Stimulated activated CD8-positive, alpha-beta memory T cell treated with anti-CD3 and anti-CD28 coated beads, Interleukin-12 subunit alpha, Interleukin-12 subunit beta, amount 100 ng/mL, for 4 hours (primary cell): ENCODE measurements at regions not wholly inside any gene's neighbourhood (a gene's known extent, or its start where the extent isn't known, plus 50 kb on each side); places are given as distances from the start of the nearest gene placed in this dataset.
"Not testable (repeated sequence)": the region's sequence is repeated elsewhere in the genome, so short reads cannot be mapped to it uniquely, and the experiment has no call there.

Experiments
- DNase-seq: peaks from one replicate; pipeline ENCODE4 v3.0.0-alpha.2; 2020; ENCODE audit warnings: low read depth

DNA sequence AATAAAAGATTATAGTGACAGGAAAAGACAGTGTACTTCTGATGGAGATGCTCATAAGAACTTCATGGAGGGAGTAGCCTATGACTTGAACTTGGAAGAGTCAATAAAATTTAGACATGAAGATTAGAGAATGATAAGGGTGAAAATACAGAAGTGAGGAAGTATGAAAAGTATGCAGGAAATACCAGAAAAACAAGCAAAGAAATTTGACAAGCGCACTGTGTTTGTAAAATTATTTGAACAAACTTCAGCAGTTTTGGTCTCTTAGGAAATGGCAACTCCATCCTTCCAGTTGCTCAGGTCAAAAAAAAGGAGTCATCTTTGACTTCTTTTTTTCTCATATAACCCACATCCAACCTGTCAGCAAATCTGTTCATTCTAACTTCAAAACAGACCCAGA is 864.0 kb upstream of the ZEB2 start:
- no peak for DNase-seq

GRCh38 chr2:145380436-145381017 is 860.6 kb upstream of the ZEB2 start:
- DNase-seq = no peak

DNA sequence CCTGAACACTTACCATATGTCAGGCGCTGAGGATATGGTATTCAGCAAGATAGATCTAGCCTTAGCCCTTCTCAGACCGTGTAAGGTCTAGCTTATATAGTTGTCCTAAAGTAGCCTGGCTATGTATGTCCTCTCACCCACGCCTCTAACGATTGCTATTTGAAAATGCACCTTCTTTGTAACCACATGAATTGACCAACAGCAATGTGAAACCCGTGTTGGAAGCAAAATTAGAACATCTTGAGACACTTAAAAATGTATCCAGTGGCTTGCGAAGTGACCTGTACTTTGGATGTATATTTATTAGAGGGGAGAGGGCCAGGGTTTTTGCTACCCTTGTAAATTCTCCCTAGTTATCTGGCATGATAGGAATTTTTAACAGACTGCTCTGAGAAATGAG is 860.0 kb upstream of the ZEB2 start:
- no peak for DNase-seq

- no peak for DNase-seq
Measured at GRCh38 chr2:145374165-145374564, 854.2 kb upstream of the ZEB2 start.

GRCh38 chr2:145367334-145367733 is 847.4 kb upstream of the ZEB2 start:
- DNase-seq = not testable (repeated sequence)

- DNase-seq = no peak
Measured at GRCh38 chr2:145366341-145366740, 846.4 kb upstream of the ZEB2 start.

DNA sequence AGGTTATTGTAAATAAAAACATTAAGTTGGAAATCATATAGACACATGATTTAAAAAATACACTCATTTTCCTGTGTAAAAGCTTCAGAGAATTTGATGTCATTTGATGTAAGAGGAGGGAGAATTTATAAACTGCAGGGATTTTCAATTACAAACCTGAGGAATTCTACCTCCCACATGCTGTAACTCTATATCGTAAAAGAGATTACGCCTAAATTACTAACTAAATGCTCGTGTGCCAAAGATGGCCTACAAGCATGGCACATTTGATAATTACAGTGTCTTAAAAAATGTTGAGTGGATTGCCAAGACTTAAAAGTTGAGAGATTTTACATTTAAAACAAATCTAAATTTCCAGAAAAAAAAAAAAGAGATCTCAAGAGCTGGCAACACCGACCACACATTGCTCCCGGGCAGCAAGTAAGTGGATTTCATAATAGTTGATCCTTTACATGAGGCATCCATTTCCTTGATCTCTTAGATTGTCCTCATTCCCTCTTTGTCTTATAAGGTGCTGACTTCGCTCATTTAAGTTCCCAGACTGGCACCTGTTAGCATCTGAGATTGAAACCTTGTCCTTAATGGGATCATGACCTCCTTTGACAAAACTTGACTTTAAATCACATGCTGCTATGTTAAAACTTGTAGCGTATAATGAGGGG is 840.3 kb upstream of the ZEB2 start:
- DNase-seq = no peak

- DNase-seq = no peak
Measured at GRCh38 chr2:145359561-145359960, 839.6 kb upstream of the ZEB2 start.

DNA sequence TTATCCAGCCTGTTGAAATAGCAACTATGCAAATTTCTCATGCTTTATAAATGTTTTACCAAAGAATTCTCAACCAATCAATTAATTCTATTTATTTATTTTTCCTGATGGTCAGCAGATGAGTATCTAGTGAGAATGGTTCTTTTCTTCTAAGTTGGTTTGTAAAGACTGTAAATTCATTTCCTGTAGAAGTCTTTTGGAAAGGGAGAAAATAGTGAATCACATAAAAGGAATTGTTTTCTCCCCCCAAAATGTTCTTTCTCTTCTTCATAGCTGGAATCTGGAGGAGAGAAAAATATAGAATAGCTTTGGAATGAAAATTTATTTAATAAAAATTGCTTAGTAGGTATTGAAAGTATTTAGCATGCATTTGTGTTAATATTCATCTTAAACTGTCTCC is 836.1 kb upstream of the ZEB2 start:
- no peak for DNase-seq

- no peak for DNase-seq
Measured at GRCh38 chr2:145352484-145352883, 832.6 kb upstream of the ZEB2 start.

DNA sequence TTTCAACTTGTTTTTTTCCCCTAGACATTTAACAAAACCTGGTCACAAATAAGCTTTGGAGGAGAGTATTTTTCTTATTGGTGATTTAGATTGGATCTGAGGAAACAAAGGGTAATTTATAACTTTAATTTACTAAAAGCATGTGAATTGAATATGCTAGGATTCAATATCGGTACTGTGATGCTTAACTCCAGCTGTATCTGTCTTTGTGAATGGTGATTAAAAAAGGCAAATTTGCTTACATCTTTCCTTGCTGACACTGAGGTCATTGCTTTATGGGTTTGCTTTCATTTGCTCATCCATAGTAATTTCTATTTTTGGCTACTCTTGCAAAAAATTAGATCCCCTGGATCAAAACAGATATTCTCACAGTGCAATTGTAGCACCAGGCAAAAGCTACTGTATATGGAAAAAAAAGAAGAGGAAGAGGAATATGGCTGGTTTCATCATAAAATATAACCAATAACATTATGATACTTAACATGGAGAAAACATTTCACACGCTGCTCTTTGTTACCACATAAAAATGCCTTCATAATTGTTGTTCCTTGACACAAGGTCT is 832.0 kb upstream of the ZEB2 start:
- DNase-seq = no peak

GRCh38 chr2:145350011-145350410 is 830.1 kb upstream of the ZEB2 start:
- no peak for DNase-seq

DNA sequence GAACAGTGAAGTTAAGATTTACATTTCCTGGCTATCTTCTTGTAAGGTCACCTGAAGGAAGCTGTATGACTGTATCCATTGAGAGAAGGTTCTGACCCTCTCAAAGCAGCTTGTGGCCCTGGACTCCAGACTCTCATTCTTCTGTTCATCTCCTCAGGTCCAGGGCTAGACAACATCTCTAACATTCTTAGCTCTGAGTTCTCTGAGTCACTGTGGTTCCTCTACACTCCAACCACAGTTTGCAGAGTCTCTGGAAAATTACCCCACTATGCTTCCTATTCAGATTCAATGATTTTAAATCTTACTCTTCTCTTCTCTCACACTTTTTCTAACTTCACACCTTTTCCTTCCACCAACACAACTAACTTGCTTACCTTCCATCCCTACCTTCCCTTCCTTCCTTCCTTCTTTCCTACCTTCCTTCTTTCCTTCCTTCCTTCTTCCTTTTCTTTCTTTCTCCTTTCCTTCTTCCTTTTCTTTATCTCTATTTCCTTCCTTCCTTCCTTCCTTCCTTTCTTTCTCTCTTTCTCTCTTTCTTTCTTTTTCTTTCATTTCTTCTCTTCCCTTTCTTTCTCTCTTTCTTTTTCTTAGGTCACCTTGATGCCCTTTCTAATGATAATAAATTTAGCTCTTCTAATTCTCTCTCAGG is 824.3 kb upstream of the ZEB2 start:
- no peak for DNase-seq

- no peak for DNase-seq
Measured at GRCh38 chr2:145343287-145343686, 823.4 kb upstream of the ZEB2 start.

DNA sequence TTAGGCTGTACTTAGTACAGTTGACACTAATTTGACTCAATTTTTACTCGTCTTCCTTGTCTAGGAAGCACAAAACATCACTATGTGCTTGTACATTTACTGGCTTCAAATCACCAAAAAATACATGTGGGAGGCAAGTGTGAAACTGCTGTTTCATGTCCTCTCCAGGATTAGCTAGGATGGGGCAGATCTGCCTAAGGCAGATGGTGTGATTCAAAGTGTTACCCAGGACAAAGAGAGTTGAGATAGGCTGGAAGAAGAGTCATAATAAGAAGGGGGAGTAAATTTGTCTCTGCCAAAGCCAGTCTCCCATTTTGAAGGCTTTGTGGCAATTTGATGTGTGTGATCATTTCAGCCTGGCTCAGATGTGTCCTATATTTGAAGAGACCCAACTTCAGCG is 821.6 kb upstream of the ZEB2 start:
- DNase-seq = no peak

- DNase-seq = no peak
Measured at GRCh38 chr2:145339646-145340045, 819.7 kb upstream of the ZEB2 start.

GRCh38 chr2:145332210-145332898 is 812.4 kb upstream of the ZEB2 start:
- no peak for DNase-seq

GRCh38 chr2:145329971-145330370 is 810.1 kb upstream of the ZEB2 start:
- no peak for DNase-seq

DNA sequence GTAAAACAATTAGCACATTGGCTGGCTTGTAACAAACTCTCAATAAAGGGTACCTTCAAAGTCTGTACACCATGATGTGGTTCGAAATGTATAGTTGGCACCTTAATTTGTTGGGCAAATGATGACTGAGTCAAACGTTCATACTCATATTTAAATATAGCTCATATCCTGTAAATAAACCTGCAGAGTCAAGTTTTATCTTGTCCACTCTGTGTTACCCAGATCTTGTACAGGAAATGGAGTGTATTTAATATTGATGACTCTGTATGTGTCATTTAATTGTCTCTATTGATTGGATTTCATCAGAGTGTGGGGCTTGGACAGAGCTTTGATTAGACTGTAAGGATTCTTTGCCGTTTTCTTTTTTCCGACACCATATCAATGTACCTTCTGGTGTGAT is 805.6 kb upstream of the ZEB2 start:
- no peak for DNase-seq

- DNase-seq = no peak
Measured at GRCh38 chr2:145324748-145325147, 804.8 kb upstream of the ZEB2 start.

DNA sequence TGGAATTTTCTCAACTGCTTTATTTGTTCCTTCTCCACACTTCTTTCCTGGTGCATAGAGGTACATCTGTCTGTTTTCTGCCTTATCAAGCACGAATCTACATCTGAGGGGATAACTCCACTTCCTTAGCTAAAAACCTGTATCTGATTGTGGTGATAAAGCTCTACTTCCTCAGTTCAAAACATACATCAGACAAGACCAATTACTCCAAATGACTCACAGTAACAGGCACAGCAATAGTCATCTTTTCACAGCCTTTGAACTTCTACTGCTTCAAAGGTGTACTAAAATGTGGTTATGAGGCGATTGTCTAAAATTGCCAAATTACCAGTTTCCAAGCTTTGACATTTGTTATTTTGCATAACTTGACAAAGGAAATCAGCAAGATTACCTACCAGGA is 803.6 kb upstream of the ZEB2 start:
- DNase-seq = no peak

GRCh38 chr2:145321344-145321743 is 801.4 kb upstream of the ZEB2 start:
- no peak for DNase-seq

DNA sequence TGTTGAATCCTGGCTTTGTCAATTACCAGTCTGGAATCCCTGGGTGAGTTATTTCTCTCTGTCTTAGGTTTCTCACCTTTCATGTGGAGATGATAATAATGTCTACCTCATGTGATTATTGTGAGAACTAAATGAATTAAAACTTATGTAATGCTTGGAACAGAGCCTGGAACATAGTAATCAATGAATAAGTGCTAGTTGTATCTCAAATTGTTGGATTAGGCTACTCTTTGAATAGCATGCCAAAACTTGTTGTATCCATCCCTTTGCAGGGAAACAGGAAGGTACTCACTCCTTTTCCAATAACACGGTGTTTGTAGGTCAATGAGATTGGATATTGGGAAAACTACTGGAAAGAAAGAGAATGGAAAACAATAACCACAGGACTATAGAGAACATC is 796.6 kb upstream of the ZEB2 start:
- DNase-seq = no peak
